Thymus (tissue), 11 donors: ENCODE measurements at regions not wholly inside any gene's neighbourhood (a gene's known extent, or its start where the extent isn't known, plus 50 kb on each side); places are given as distances from the start of the nearest gene placed in this dataset.
A peak's percentile ranks its signal among the peaks of the same experiment; 100 is the strongest.

Experiments
- DNase-seq, 9 donors: peaks; one replicate each; pipeline ENCODE4 v3.0.0-alpha.2; 2013; ENCODE audit warnings: low spot score in 9 of 9, low read depth in 6 of 9, missing footprints in 1 of 9
- H3K27ac ChIP-seq, 2 donors: one replicate each; pipeline ENCODE4 v1.5.1; 2013; ENCODE audit warnings: control low read depth in 1 of 2, low read depth in 1 of 2, low read length in 1 of 2, mild to moderate bottlenecking in 1 of 2, moderate library complexity in 1 of 2
- H3K27me3 ChIP-seq, 2 donors: one replicate each; pipeline ENCODE4 v1.5.1; 2013; ENCODE audit warnings: low read length in 1 of 2; ENCODE audit not compliant: control insufficient read depth in 2 of 2, insufficient read depth in 1 of 2
- H3K36me3 ChIP-seq, 2 donors: one replicate each; pipeline ENCODE4 v1.5.1; 2013; ENCODE audit warnings: low read length in 1 of 2, mild to moderate bottlenecking in 1 of 2, moderate library complexity in 1 of 2; ENCODE audit not compliant: control insufficient read depth in 2 of 2, insufficient read depth in 2 of 2
- H3K4me1 ChIP-seq, 2 donors: one replicate each; pipeline ENCODE4 v1.5.1; 2013; ENCODE audit warnings: low read length in 2 of 2; ENCODE audit not compliant: control insufficient read depth in 2 of 2, insufficient read depth in 2 of 2
- H3K4me3 ChIP-seq, 2 donors: one replicate each; pipeline ENCODE4 v1.5.1; 2013; ENCODE audit warnings: low read length in 2 of 2, control low read depth in 1 of 2, mild to moderate bottlenecking in 1 of 2
- H3K9me3 ChIP-seq, 2 donors: one replicate each; pipeline ENCODE4 v1.5.1; 2013; ENCODE audit warnings: low read length in 1 of 2, mild to moderate bottlenecking in 1 of 2; ENCODE audit not compliant: control insufficient read depth in 2 of 2, insufficient read depth in 1 of 2
- WGBS: extraction: QIAGEN DNeasy Blood & Tissue Kit; methylation state at CpG from one replicate; pipeline ENCODE4 v1.1.7; 2013; 5-methylcytosine and 5-hydroxymethylcytosine counted together
- donor health status: healthy.

- H3K27me3 ChIP-seq: no peaks in the 10 kb centered on the region
- no peak overlapping the region for H3K4me3 ChIP-seq
- no peak overlapping the region for H3K27ac ChIP-seq
- WGBS: 91% methylated on average over 5 of the region's 5 CpGs
- H3K4me1 ChIP-seq: peaks cover 0 to 6% of the 10 kb centered on the region in 2 donors
- peaks cover 1 to 8% of the 10 kb centered on the region in 2 donors for H3K9me3 ChIP-seq
- H3K36me3 ChIP-seq: no peaks in the 10 kb centered on the region
- DNase-seq: no peak
Observed at GRCh38 chr2:2764001-2764355, 432.9 kb upstream of the MYT1L start.

GRCh38 chr2:2763351-2764000, 432.4 kb upstream of the MYT1L start:
- Histone ChIP-seq H3K4me1 (peaks cover 0 to 6% of the 10 kb centered on the region in 2 donors), H3K9me3 (peaks cover 1 to 8% of the 10 kb centered on the region in 2 donors), H3K4me3 (no peak overlapping the region), H3K36me3 (no peaks in the 10 kb centered on the region), H3K27me3 (no peaks in the 10 kb centered on the region), H3K27ac (peak overlapping the region; percentile 67 to 75)
- DNase-seq: peak in 1 of 9 donors; percentile 13
- 92% methylated on average over 25 of the region's 25 CpGs for WGBS

GRCh38 chr2:2762913-2763312, 431.8 kb upstream of the MYT1L start:
- DNase-seq: peak in 1 of 9 donors; percentile 15
- no peak overlapping the region for H3K4me3 ChIP-seq
- H3K9me3 ChIP-seq: peaks cover 1 to 8% of the 10 kb centered on the region in 2 donors
- H3K4me1 ChIP-seq: peaks cover 0 to 6% of the 10 kb centered on the region in 2 donors
- H3K27ac ChIP-seq: peak overlapping the region; percentile 67 to 75
- H3K27me3 ChIP-seq: no peaks in the 10 kb centered on the region
- H3K36me3 ChIP-seq: no peaks in the 10 kb centered on the region
- WGBS: 90% methylated on average over 11 of the region's 11 CpGs

- peaks cover 0 to 6% of the 10 kb centered on the region in 2 donors for H3K4me1 ChIP-seq
- DNase-seq: no peak
- 79% methylated on average over 17 of the region's 17 CpGs for WGBS
- H3K4me3 ChIP-seq: no peak overlapping the region
- no peaks in the 10 kb centered on the region for H3K27me3 ChIP-seq
- H3K9me3 ChIP-seq: peaks cover 1 to 8% of the 10 kb centered on the region in 2 donors
- no peaks in the 10 kb centered on the region for H3K36me3 ChIP-seq
- peak overlapping the region; percentile 31 to 73 for H3K27ac ChIP-seq
Observed at GRCh38 chr2:2762166-2762908, 431.3 kb upstream of the MYT1L start.

GRCh38 chr2:2758793-2759367, 427.8 kb upstream of the MYT1L start:
- DNase-seq: no peak
- Histone ChIP-seq H3K36me3 (no peaks in the 10 kb centered on the region), H3K4me1 (peaks cover 0 to 6% of the 10 kb centered on the region in 2 donors), H3K4me3 (no peak overlapping the region), H3K9me3 (peaks cover 3 to 15% of the 10 kb centered on the region in 2 donors), H3K27me3 (no peaks in the 10 kb centered on the region), H3K27ac (no peak overlapping the region)
- 85% methylated on average over 10 of the region's 10 CpGs for WGBS

GRCh38 chr2:2757764-2758163, 426.7 kb upstream of the MYT1L start:
- 83% methylated on average over 3 of the region's 3 CpGs for WGBS
- Histone ChIP-seq H3K27ac (no peak overlapping the region), H3K9me3 (peaks cover 3 to 20% of the 10 kb centered on the region in 2 donors), H3K27me3 (no peaks in the 10 kb centered on the region), H3K4me1 (peaks cover 0 to 2% of the 10 kb centered on the region in 2 donors), H3K36me3 (no peaks in the 10 kb centered on the region), H3K4me3 (no peak overlapping the region)
- DNase-seq: no peak

GRCh38 chr2:2756886-2757285, 425.8 kb upstream of the MYT1L start:
- Histone ChIP-seq H3K9me3 (peaks cover 3 to 20% of the 10 kb centered on the region in 2 donors), H3K4me1 (no peaks in the 10 kb centered on the region), H3K36me3 (no peaks in the 10 kb centered on the region), H3K4me3 (no peak overlapping the region), H3K27me3 (no peaks in the 10 kb centered on the region), H3K27ac (no peak overlapping the region)
- no peak for DNase-seq
- 88% methylated on average over 7 of the region's 7 CpGs for WGBS

GRCh38 chr2:2755990-2756389, 424.9 kb upstream of the MYT1L start:
- Histone ChIP-seq H3K4me3 (no peak overlapping the region), H3K27me3 (no peaks in the 10 kb centered on the region), H3K4me1 (no peaks in the 10 kb centered on the region), H3K9me3 (peaks cover 3 to 22% of the 10 kb centered on the region in 2 donors), H3K27ac (no peak overlapping the region), H3K36me3 (no peaks in the 10 kb centered on the region)
- no peak for DNase-seq
- WGBS: 91% methylated on average over 5 of the region's 5 CpGs

- H3K9me3 ChIP-seq: peaks cover 1 to 22% of the 10 kb centered on the region in 2 donors
- no peak overlapping the region for H3K27ac ChIP-seq
- no peak overlapping the region for H3K4me3 ChIP-seq
- no peaks in the 10 kb centered on the region for H3K27me3 ChIP-seq
- WGBS: 90% methylated on average over 5 of the region's 5 CpGs
- H3K36me3 ChIP-seq: no peaks in the 10 kb centered on the region
- no peak for DNase-seq
- H3K4me1 ChIP-seq: no peaks in the 10 kb centered on the region
Observed at GRCh38 chr2:2754940-2755339, 423.9 kb upstream of the MYT1L start.
